Activated B cell treated with CpG ODN at 0.5 μM for 24 hours (primary cell): ENCODE measurements at regions not wholly inside any gene's neighbourhood (a gene's known extent, or its start where the extent isn't known, plus 50 kb on each side); places are given as distances from the start of the nearest gene placed in this dataset.

ENCODE experiments used
- ATAC-seq: fragments of 200-7000 bp; cut with Tn5 transposase; one replicate; pipeline ENCODE4 v1.10.0; 2021; ENCODE audit warnings: low read depth, mild to moderate bottlenecking, moderate library complexity
- CTCF ChIA-PET: fragments of 350-600 bp; sonication (Branson Sonifier 250); formaldehyde crosslinking; loops from one replicate; lab custom pipeline; 2021; ENCODE audit warnings: antibody characterized with exemption; lab: Charles Lee
- POLR2A ChIA-PET: fragments of 350-600 bp; sonication (Branson Sonifier 250); formaldehyde crosslinking; loops from one replicate; lab custom pipeline; 2021; ENCODE audit warnings: antibody characterized with exemption; lab: Charles Lee
- DNase-seq: peaks from one replicate; pipeline ENCODE4 v3.0.0; 2022
- H3K27ac Mint-ChIP-seq: one replicate; pipeline ENCODE4 v1.8.0; 2020; ENCODE audit warnings: mixed read lengths
- H3K27me3 Mint-ChIP-seq: one replicate; pipeline ENCODE4 v1.8.0; 2021; ENCODE audit warnings: mixed read lengths
- H3K36me3 Mint-ChIP-seq: one replicate; pipeline ENCODE4 v1.8.0; 2021; ENCODE audit warnings: low read depth, mixed read lengths
- H3K4me1 Mint-ChIP-seq: one replicate; pipeline ENCODE4 v1.8.0; 2021; ENCODE audit warnings: mixed read lengths
- H3K4me3 Mint-ChIP-seq: one replicate; pipeline ENCODE4 v1.8.0; 2020; ENCODE audit warnings: mild to moderate bottlenecking, mixed read lengths
- H3K9me3 Mint-ChIP-seq: one replicate; pipeline ENCODE4 v1.8.0; 2020; ENCODE audit warnings: mixed read lengths
- CTCF ChIP-seq: fragments of 200-600 bp; IDR thresholded peaks from one replicate; pipeline ENCODE4 v1.8.0; 2022; ENCODE audit warnings: antibody characterized with exemption, mild to moderate bottlenecking
- intact Hi-C: fragments of 100-400 bp; cut with micrococcal nuclease; formaldehyde crosslinking; loops from one replicate; pipeline ENCODE4 v1.15.1; 2024

GRCh38 chr18:70762812-70763211 is 474.0 kb downstream of the SOCS6 start:
- TF ChIP-seq CTCF, result no peak
- DNase-seq (no peak), ATAC-seq (no peak)
- Mint-ChIP-seq H3K27ac (no peak overlapping the region), H3K9me3 (no peaks in the 10 kb centered on the region), H3K4me3 (no peak overlapping the region), H3K4me1 (no peaks in the 10 kb centered on the region), H3K36me3 (no peaks in the 10 kb centered on the region), H3K27me3 (no peaks in the 10 kb centered on the region)
- intact Hi-C loops, result no loop called here
- ChIA-PET POLR2A (no interaction called here), CTCF (no interaction called here)

- Mint-ChIP-seq H3K9me3 (no peaks in the 10 kb centered on the region), H3K4me1 (no peaks in the 10 kb centered on the region), H3K4me3 (no peak overlapping the region), H3K27ac (no peak overlapping the region), H3K36me3 (no peaks in the 10 kb centered on the region), H3K27me3 (no peaks in the 10 kb centered on the region)
- TF ChIP-seq CTCF, result no peak
- ATAC-seq (no peak), DNase-seq (no peak)
- ChIA-PET CTCF (no interaction called here), POLR2A (no interaction called here)
- intact Hi-C loops, result no loop called here
These were observed 469.9 kb downstream of the SOCS6 start for GRCh38 chr18:70758780-70759179.

- no peak for TF ChIP-seq CTCF
- H3K9me3 Mint-ChIP-seq, result peaks cover 6% of the 10 kb centered on the region
- H3K4me3 Mint-ChIP-seq, result no peak overlapping the region
- POLR2A ChIA-PET, result no interaction called here
- ATAC-seq (no peak), DNase-seq (no peak)
- no peaks in the 10 kb centered on the region for H3K4me1 Mint-ChIP-seq
- CTCF ChIA-PET, result no interaction called here
- H3K27me3 Mint-ChIP-seq, result no peaks in the 10 kb centered on the region
- intact Hi-C loops, result no loop called here
- H3K36me3 Mint-ChIP-seq, result no peaks in the 10 kb centered on the region
- H3K27ac Mint-ChIP-seq, result no peak overlapping the region
These were observed 465.6 kb downstream of the SOCS6 start for GRCh38 chr18:70754486-70754885.

- ATAC-seq, result no peak
- intact Hi-C loops, result no loop called here
- H3K27me3 Mint-ChIP-seq, result no peaks in the 10 kb centered on the region
- POLR2A ChIA-PET, result no interaction called here
- H3K36me3 Mint-ChIP-seq, result no peaks in the 10 kb centered on the region
- peaks cover 2% of the 10 kb centered on the region for H3K9me3 Mint-ChIP-seq
- H3K4me1 Mint-ChIP-seq, result no peaks in the 10 kb centered on the region
- no peak for DNase-seq
- H3K4me3 Mint-ChIP-seq, result no peak overlapping the region
- no peak for TF ChIP-seq CTCF
- no peak overlapping the region for H3K27ac Mint-ChIP-seq
- CTCF ChIA-PET, result no interaction called here
These were observed 444.1 kb downstream of the SOCS6 start for GRCh38 chr18:70732916-70733315.

GRCh38 chr18:70732188-70732587 is 443.3 kb downstream of the SOCS6 start:
- Mint-ChIP-seq H3K4me1 (no peaks in the 10 kb centered on the region), H3K9me3 (peaks cover 2% of the 10 kb centered on the region), H3K27ac (no peak overlapping the region), H3K27me3 (no peaks in the 10 kb centered on the region), H3K4me3 (no peak overlapping the region), H3K36me3 (no peaks in the 10 kb centered on the region)
- no peak for TF ChIP-seq CTCF
- CTCF ChIA-PET, result no interaction called here
- ATAC-seq (no peak), DNase-seq (no peak)
- POLR2A ChIA-PET, result no interaction called here
- intact Hi-C loops, result no loop called here
